ENCODE measurements at regions not wholly inside any gene's neighbourhood (a gene's known extent, or its start where the extent isn't known, plus 50 kb on each side); places are given as distances from the start of the nearest gene placed in this dataset.
"Not testable (repeated sequence)": the region's sequence is repeated elsewhere in the genome, so short reads cannot be mapped to it uniquely, and the experiment has no call there.

GRCh38 chr6:144434308-144434990 is 149.3 kb downstream of the UTRN start:
- in situ Hi-C loops (cut with HindIII; ENCODE audit: low pct_ligation_motif_present, low sequenced_read_pairs), result no loop called here
- H3K27me3 ChIP-seq (replicated peaks), result no peaks in the 10 kb centered on the region
- H3K27ac ChIP-seq, result peak overlapping the region; percentile 60
- H3K4me3 ChIP-seq (ENCODE audit: low read depth, low read length), result no peak overlapping the region
- no peak for TF ChIP-seq CTCF (IDR thresholded peaks at IDR 0.05; ENCODE audit: low read depth, low read length, missing control alignments)
- H3K36me3 ChIP-seq (replicated peaks), result peaks cover 23% of the 10 kb centered on the region
- DNase-seq, result peak; percentile 89

GRCh38 chr6:144435602-144436426 is 150.7 kb downstream of the UTRN start:
- Histone ChIP-seq H3K36me3 (replicated peaks) (peaks cover 31% of the 10 kb centered on the region), H3K27me3 (replicated peaks) (no peaks in the 10 kb centered on the region), H3K4me3 (ENCODE audit: low read depth, low read length) (no peak overlapping the region), H3K27ac (no peak overlapping the region)
- no peak for DNase-seq
- in situ Hi-C loops (cut with HindIII; ENCODE audit: low pct_ligation_motif_present, low sequenced_read_pairs), result no loop called here
- TF ChIP-seq CTCF (IDR thresholded peaks at IDR 0.05; ENCODE audit: low read depth, low read length, missing control alignments), result no peak

GRCh38 chr6:144437105-144437504 is 152.0 kb downstream of the UTRN start:
- Histone ChIP-seq H3K36me3 (replicated peaks) (peaks cover 44% of the 10 kb centered on the region), H3K27ac (no peak overlapping the region), H3K4me3 (ENCODE audit: low read depth, low read length) (no peak overlapping the region), H3K27me3 (replicated peaks) (no peaks in the 10 kb centered on the region)
- TF ChIP-seq CTCF (IDR thresholded peaks at IDR 0.05; ENCODE audit: low read depth, low read length, missing control alignments), result no peak
- no peak for DNase-seq
- in situ Hi-C loops (cut with HindIII; ENCODE audit: low pct_ligation_motif_present, low sequenced_read_pairs), result no loop called here

- no peak overlapping the region for H3K27ac ChIP-seq
- peaks cover 50% of the 10 kb centered on the region for H3K36me3 ChIP-seq (replicated peaks)
- no peaks in the 10 kb centered on the region for H3K27me3 ChIP-seq (replicated peaks)
- in situ Hi-C loops (cut with HindIII; ENCODE audit: low pct_ligation_motif_present, low sequenced_read_pairs), result no loop called here
- TF ChIP-seq CTCF (IDR thresholded peaks at IDR 0.05; ENCODE audit: low read depth, low read length, missing control alignments), result no peak
- no peak overlapping the region for H3K4me3 ChIP-seq (ENCODE audit: low read depth, low read length)
- DNase-seq, result no peak
These were observed 153.0 kb downstream of the UTRN start for GRCh38 chr6:144438103-144438502.

- no peak for DNase-seq
- Histone ChIP-seq H3K27ac (no peak overlapping the region), H3K36me3 (replicated peaks) (peaks cover 50% of the 10 kb centered on the region), H3K27me3 (replicated peaks) (no peaks in the 10 kb centered on the region), H3K4me3 (ENCODE audit: low read depth, low read length) (no peak overlapping the region)
- in situ Hi-C loops (cut with HindIII; ENCODE audit: low pct_ligation_motif_present, low sequenced_read_pairs), result no loop called here
- TF ChIP-seq CTCF (IDR thresholded peaks at IDR 0.05; ENCODE audit: low read depth, low read length, missing control alignments), result no peak
These were observed 153.9 kb downstream of the UTRN start for GRCh38 chr6:144439016-144439415.

- H3K27me3 ChIP-seq (replicated peaks); in situ Hi-C loops (cut with HindIII; ENCODE audit: low pct_ligation_motif_present, low sequenced_read_pairs); H3K27ac ChIP-seq; H3K4me3 ChIP-seq (ENCODE audit: low read depth, low read length); DNase-seq: not testable (repeated sequence)
- H3K36me3 ChIP-seq (replicated peaks), result peaks cover 48% of the 10 kb centered on the region
These were observed 156.7 kb downstream of the UTRN start for GRCh38 chr6:144441801-144442200.

All from brain microvascular endothelial cell (primary cell).